NCI-H2029 treated with DMSO at 0.1 percent for 48 hours (cell line): ENCODE measurements at regions not wholly inside any gene's neighbourhood (a gene's known extent, or its start where the extent isn't known, plus 50 kb on each side); places are given as distances from the start of the nearest gene placed in this dataset.
"Not testable (repeated sequence)": the region's sequence is repeated elsewhere in the genome, so short reads cannot be mapped to it uniquely, and the experiment has no call there.

Source experiments
- DNase-seq: peaks from one replicate; lab custom pipeline; 2025; lab: John Stamatoyannopoulos, UW

GRCh38 chr3:72276806-72277205, 491.9 kb upstream of the PROK2 start:
- no peak for DNase-seq

- DNase-seq = no peak
Measured at GRCh38 chr3:72275331-72275751, 490.4 kb upstream of the PROK2 start.

- DNase-seq = no peak
Measured at GRCh38 chr3:72274493-72275330, 489.8 kb upstream of the PROK2 start.

GRCh38 chr3:72273615-72274014, 488.7 kb upstream of the PROK2 start:
- no peak for DNase-seq

- DNase-seq = no peak
Measured at GRCh38 chr3:72272356-72272755, 487.4 kb upstream of the PROK2 start.

- DNase-seq = no peak
Measured at GRCh38 chr3:72271923-72272322, 487.0 kb upstream of the PROK2 start.

GRCh38 chr3:72271216-72271615, 486.3 kb upstream of the PROK2 start:
- DNase-seq = no peak

GRCh38 chr3:72270730-72271129, 485.8 kb upstream of the PROK2 start:
- no peak for DNase-seq

- no peak for DNase-seq
Measured at GRCh38 chr3:72270072-72270681, 485.2 kb upstream of the PROK2 start.

- DNase-seq = no peak
Measured at GRCh38 chr3:72269475-72269874, 484.5 kb upstream of the PROK2 start.

- not testable (repeated sequence) for DNase-seq
Measured at GRCh38 chr3:72266921-72267524, 482.1 kb upstream of the PROK2 start.

GRCh38 chr3:72266016-72266370, 481.0 kb upstream of the PROK2 start:
- no peak for DNase-seq

- DNase-seq = no peak
Measured at GRCh38 chr3:72265256-72266015, 480.5 kb upstream of the PROK2 start.

GRCh38 chr3:72263223-72263990, 478.5 kb upstream of the PROK2 start:
- no peak for DNase-seq

- no peak for DNase-seq
Measured at GRCh38 chr3:72262736-72263135, 477.8 kb upstream of the PROK2 start.

- no peak for DNase-seq
Measured at GRCh38 chr3:72261566-72262564, 476.9 kb upstream of the PROK2 start.

GRCh38 chr3:72260588-72260910, 475.6 kb upstream of the PROK2 start:
- DNase-seq = no peak

GRCh38 chr3:72259755-72260587, 475.0 kb upstream of the PROK2 start:
- no peak for DNase-seq

GRCh38 chr3:72258361-72259141, 473.6 kb upstream of the PROK2 start:
- no peak for DNase-seq
